NOMO-1 treated with DMSO at 0.1 percent for 48 hours (cell line): ENCODE measurements at regions not wholly inside any gene's neighbourhood (a gene's known extent, or its start where the extent isn't known, plus 50 kb on each side); places are given as distances from the start of the nearest gene placed in this dataset.
A peak's percentile ranks its signal among the peaks of the same experiment; 100 is the strongest.

Experiments used
- DNase-seq: peaks from one replicate; lab custom pipeline; 2025; ENCODE audit not compliant: unreplicated experiment; lab: John Stamatoyannopoulos, UW

- no peak for DNase-seq
These were observed 619.3 kb downstream of the TLE4 start for GRCh38 chr9:80191108-80191507.

DNA sequence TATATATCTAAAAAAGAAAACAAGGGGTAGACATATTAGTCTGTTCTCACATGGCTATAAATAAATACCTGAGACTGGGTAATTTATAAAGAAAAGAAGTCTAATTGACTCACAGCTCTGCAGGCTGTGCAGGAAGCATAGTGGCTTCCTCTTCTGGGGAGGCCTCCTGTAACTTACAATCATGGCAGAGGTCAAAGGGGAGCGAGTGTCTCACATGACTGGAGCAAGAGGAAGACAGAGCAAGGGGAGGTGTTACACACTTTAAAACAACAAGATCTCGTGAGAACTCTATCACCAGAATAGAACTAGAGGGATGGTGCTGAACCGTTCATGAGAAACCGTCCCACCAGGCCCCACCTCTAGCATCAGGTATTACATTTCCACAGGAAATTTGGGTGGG lies 616.8 kb downstream of the TLE4 start:
- no peak for DNase-seq

- no peak for DNase-seq
These were observed 613.5 kb downstream of the TLE4 start for GRCh38 chr9:80185112-80185738.

DNA sequence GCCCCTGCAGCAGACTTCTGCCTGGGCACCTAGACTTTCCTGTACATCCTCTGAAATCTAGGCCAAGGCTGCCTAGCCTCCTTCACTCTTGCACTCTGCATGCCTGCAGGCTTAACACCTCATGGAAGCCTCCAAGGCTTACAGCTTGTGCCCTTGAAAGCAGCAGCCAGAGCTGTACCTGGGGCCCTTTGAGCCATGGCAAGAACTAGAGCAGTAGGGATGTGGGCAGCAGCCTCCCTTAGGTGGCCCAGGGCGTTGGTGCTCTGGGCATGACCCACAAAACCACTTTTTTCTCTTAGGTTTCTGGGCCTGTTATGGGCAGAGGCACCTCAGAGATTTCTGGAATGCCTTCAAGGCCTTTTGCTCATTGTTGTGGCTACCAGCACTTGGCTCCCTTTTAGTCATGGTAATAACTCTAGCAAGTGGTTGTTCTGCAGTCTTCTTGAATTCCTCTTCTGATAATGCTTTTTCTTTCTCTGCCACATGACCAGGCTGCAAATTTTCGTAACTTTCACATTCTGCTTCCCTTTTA lies 606.2 kb downstream of the TLE4 start:
- no peak for DNase-seq

- peak; percentile 8 for DNase-seq
These were observed 603.8 kb downstream of the TLE4 start for GRCh38 chr9:80175286-80176150.

- DNase-seq: no peak
These were observed 592.1 kb downstream of the TLE4 start for GRCh38 chr9:80163889-80164288.

- no peak for DNase-seq
These were observed 586.9 kb downstream of the TLE4 start for GRCh38 chr9:80158554-80159170.

DNA sequence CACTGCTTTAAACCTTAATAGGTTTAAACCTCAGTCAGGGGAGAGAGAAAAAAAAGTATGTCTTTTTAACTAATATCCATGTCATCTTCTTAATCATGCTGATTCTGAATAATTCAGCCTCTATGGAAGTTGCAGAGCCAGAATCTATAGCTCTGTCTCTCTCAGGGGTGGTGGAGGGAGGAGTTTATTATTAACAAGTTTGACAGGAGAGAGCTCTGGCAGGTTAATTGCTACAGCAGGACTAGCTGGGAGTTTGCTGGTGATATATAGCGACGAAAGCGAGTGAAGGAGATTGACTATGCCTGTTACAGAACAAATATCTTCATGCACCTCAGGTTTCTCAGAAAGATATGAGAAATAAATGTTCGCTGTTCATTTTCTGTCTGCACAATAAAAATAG lies 586.4 kb downstream of the TLE4 start:
- DNase-seq: no peak

- DNase-seq: no peak
These were observed 585.8 kb downstream of the TLE4 start for GRCh38 chr9:80157561-80157983.

GRCh38 chr9:80156756-80157472 lies 585.1 kb downstream of the TLE4 start:
- DNase-seq: no peak

- no peak for DNase-seq
These were observed 584.5 kb downstream of the TLE4 start for GRCh38 chr9:80156262-80156661.

DNA sequence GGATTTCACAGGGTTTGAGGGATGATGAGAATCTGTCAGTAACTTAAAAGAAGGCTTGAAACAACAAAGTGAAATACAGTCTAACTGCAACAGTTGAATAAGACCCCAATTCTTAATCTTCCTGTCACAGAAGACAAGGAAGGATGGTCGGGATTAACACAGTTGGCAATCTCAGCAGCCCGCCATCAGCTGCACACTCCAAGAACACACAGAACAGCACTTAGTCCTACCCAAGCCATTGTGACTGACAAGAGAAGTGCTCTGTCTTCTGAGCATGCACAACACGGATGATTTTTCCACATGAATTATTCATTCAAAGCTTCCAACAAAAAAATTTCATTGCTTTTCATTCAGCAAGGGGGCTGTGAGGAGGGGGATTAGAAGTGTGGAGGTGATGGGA lies 576.1 kb downstream of the TLE4 start:
- DNase-seq: no peak

GRCh38 chr9:80146466-80146865 lies 574.7 kb downstream of the TLE4 start:
- no peak for DNase-seq

DNA sequence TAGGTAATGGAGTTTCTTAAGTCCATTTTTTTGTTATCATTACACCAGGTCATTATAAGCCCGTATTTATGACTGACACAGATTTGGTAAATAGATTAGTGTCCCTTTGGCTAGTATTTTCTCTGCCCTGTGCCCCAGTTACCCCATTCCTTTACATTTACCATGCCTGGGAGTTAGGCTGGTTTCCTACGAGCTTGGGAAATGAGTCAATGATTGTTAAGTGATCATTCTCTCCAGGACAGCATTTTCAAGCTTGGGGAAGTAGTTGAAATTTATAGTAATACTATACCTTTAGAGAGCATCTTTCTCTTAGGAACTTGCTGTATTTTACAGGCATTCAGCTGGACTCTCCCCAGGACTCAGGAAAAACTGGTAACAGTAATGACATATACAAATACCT lies 573.1 kb downstream of the TLE4 start:
- no peak for DNase-seq

GRCh38 chr9:80144406-80144805 lies 572.6 kb downstream of the TLE4 start:
- no peak for DNase-seq

- no peak for DNase-seq
These were observed 572.1 kb downstream of the TLE4 start for GRCh38 chr9:80143899-80144298.

GRCh38 chr9:80134487-80134886 lies 562.7 kb downstream of the TLE4 start:
- DNase-seq: no peak

GRCh38 chr9:80131627-80132026 lies 559.9 kb downstream of the TLE4 start:
- DNase-seq: no peak

DNA sequence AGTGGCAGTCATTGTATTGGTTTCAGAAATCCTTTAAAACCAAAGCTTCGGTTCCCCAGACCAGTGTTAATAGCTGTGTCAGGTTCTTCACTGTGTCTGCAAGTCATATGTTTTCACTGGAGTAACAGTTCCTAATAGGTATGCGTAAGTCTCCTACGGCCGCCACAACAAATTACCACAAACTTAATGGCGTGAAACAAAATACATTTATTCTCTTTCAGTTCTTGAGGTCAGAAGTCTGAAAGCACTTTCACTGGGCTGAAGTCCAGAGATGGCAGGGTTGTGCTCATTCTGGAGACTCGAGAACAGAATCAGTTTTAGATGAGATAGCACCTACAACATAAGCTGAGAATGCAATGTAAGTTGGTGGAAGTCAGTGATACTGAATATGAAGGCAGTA lies 556.2 kb downstream of the TLE4 start:
- no peak for DNase-seq

DNA sequence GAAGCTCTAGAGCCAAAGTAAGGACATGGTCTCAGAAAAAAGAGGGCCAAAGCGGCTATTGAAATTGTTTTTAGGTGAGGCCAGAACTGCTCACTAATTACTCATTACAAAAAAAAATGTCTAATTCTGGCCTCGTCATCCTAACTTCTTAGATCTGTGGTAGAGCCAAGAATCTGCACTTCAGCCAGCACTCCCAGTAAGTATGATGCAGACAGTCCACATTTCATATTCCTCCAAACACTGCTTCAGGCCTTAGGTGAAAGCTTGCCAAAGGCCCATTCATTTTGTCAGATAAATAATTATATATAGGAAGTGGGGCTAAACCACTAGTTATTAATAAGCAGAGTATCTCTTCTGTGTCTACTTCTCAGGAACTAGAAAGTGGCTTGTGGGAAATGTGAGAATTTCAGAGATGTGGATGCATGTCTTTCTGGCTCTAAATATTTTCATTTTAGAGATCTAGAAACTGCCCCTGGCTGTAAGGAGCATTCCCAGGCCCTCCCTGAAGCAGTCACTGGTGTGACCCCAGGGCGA lies 554.0 kb downstream of the TLE4 start:
- no peak for DNase-seq

DNA sequence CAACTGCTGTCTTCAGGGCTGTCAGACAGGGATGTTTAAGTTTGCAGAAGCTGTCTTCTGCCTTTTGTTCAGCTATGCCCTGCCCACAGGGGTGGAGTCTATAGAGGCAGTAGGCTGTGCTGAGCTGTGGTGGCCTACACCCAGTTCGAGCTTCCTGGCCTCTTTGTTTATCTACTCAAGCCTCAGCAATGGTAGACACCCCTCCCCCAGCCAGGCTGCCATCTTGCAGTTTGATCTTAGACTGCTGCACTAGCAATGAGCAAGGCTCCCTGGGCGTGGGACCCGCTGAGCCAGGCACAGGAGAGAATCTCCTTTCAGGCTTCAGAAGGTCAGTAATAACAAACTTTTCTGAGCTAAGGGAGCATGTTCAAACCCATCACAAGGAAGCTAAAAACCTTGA lies 545.3 kb downstream of the TLE4 start:
- DNase-seq: no peak
